ENCODE measurements at regions not wholly inside any gene's neighbourhood (a gene's known extent, or its start where the extent isn't known, plus 50 kb on each side); places are given as distances from the start of the nearest gene placed in this dataset.

DNA sequence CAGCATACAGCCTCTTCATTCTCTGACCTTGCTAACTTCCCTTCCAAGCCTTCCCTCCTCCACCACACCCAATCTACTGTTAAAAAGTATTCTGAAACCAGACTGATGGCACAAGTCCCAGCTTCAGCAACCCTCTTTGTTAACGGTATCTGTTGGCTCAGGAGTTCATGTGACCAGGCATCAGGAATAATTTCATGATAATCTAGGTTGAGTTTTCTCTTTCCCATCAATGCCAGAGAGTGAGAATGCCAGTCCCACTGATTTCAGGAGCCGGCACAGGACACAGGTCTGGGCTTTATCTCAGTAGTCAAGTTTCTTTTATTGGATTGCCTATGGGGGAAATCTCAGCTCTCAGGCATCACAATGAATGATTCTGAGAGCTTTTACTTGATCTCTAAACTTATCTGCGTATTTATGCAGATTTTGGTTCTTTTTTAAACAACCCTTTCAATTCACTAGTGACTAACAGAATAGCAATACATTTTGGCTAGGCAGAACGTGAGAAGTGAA lies 231.0 kb upstream of the LYZL1 start:
- TF ChIP-seq, protein P1, sequence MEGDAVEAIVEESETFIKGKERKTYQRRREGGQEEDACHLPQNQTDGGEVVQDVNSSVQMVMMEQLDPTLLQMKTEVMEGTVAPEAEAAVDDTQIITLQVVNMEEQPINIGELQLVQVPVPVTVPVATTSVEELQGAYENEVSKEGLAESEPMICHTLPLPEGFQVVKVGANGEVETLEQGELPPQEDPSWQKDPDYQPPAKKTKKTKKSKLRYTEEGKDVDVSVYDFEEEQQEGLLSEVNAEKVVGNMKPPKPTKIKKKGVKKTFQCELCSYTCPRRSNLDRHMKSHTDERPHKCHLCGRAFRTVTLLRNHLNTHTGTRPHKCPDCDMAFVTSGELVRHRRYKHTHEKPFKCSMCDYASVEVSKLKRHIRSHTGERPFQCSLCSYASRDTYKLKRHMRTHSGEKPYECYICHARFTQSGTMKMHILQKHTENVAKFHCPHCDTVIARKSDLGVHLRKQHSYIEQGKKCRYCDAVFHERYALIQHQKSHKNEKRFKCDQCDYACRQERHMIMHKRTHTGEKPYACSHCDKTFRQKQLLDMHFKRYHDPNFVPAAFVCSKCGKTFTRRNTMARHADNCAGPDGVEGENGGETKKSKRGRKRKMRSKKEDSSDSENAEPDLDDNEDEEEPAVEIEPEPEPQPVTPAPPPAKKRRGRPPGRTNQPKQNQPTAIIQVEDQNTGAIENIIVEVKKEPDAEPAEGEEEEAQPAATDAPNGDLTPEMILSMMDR (IDR thresholded peaks at IDR 0.05), result no peak
- no peak for TF ChIP-seq POLR2A (IDR thresholded peaks at IDR 0.05)

All from lower leg skin (tissue), 3 donors.